H1 (cell line): ENCODE measurements at regions not wholly inside any gene's neighbourhood (a gene's known extent, or its start where the extent isn't known, plus 50 kb on each side); places are given as distances from the start of the nearest gene placed in this dataset.

Experiments
- CTCF ChIA-PET: fragments of 300-600 bp; sonication (Branson Sonifier 250); formaldehyde crosslinking; loops from one replicate; lab custom pipeline; 2021; ENCODE audit not compliant: partially characterized antibody; lab: Charles Lee
- POLR2A ChIA-PET: fragments of 300-600 bp; sonication (Branson Sonifier 250); formaldehyde crosslinking; loops from one replicate; lab custom pipeline; 2021; ENCODE audit warnings: inconsistent platforms; ENCODE audit not compliant: partially characterized antibody; lab: Charles Lee
- DNase-seq, 2 experiments: peaks; one replicate each; pipeline versions ENCODE4 v3.0.0 to v3.0.0-alpha.2; 2010 to 2022; ENCODE audit warnings: low spot score in 2 of 2, low read depth in 1 of 2, mixed read lengths in 1 of 2
- FAIRE-seq: peaks from 2 replicates; lab custom pipeline; 2011; peaks lifted over from hg19 to GRCh38; lab: Jason Lieb, UNC
- H2AFZ ChIP-seq: 2 replicates; pipeline ENCODE4 v1.8.1; 2012; ENCODE audit warnings: low read length, inconsistent platforms
- H2AK5ac ChIP-seq: 2 replicates; pipeline ENCODE4 v1.6.1; 2013; ENCODE audit warnings: low read depth, low read length
- H2BK120ac ChIP-seq: replicated peaks from 2 replicates; pipeline ENCODE3; 2013; ENCODE audit warnings: low read depth, low read length, inconsistent platforms
- H2BK12ac ChIP-seq: 2 replicates; pipeline ENCODE4 v1.6.1; 2013; ENCODE audit warnings: low read depth, low read length
- H2BK15ac ChIP-seq: 2 replicates; pipeline ENCODE4 v1.6.1; 2013; ENCODE audit warnings: low read length
- H2BK20ac ChIP-seq: 2 replicates; pipeline ENCODE4 v1.6.1; 2013; ENCODE audit warnings: low read length
- H2BK5ac ChIP-seq: 2 replicates; pipeline ENCODE4 v1.6.1; 2013; ENCODE audit warnings: low read depth, low read length
- H3K14ac ChIP-seq: 2 replicates; pipeline ENCODE4 v1.6.1; 2013; ENCODE audit warnings: inconsistent platforms; ENCODE audit not compliant: insufficient read length
- H3K18ac ChIP-seq: 2 replicates; pipeline ENCODE4 v1.6.1; 2013; ENCODE audit warnings: low read length; ENCODE audit errors: extremely low read depth
- H3K23ac ChIP-seq: 2 replicates; pipeline ENCODE4 v1.6.1; 2013; ENCODE audit warnings: inconsistent platforms; ENCODE audit not compliant: insufficient read length
- H3K23me2 ChIP-seq: 2 replicates; pipeline ENCODE4 v1.6.1; 2013; ENCODE audit warnings: low read depth, low read length
- H3K27ac ChIP-seq: 2 replicates; pipeline ENCODE4 v1.6.1; 2011; ENCODE audit warnings: low read depth, low read length, inconsistent platforms
- H3K27me3 ChIP-seq, 4 experiments: replicated peaks in 1 of 4; 1 replicate in 1 of 4; 2 replicates in 3 of 4; pipeline versions ENCODE4 v1.6.1 to v1.8.1; 2011 to 2013; ENCODE audit warnings: low read length in 3 of 4, mild to moderate bottlenecking in 3 of 4, inconsistent platforms in 2 of 4, mixed read lengths in 2 of 4, moderate library complexity in 1 of 4; ENCODE audit not compliant: control insufficient read depth in 3 of 4, insufficient read depth in 3 of 4; ENCODE audit errors: extremely low read depth in 1 of 4
- H3K36me3 ChIP-seq, 4 experiments: 2 replicates each; pipeline versions ENCODE4 v1.6.1 to v1.8.1; 2011 to 2013; ENCODE audit warnings: mild to moderate bottlenecking in 4 of 4, low read length in 3 of 4, moderate library complexity in 2 of 4, control low read depth in 1 of 4, inconsistent platforms in 1 of 4; ENCODE audit not compliant: insufficient read depth in 4 of 4, control insufficient read depth in 2 of 4
- H3K4ac ChIP-seq: replicated peaks from 2 replicates; pipeline ENCODE3; 2013; ENCODE audit warnings: low read length, low read depth, mixed read lengths, inconsistent platforms; ENCODE audit not compliant: insufficient read length
- H3K4me1 ChIP-seq, 4 experiments: replicated peaks in 1 of 4; 1 replicate in 1 of 4; 2 replicates in 3 of 4; pipeline versions ENCODE4 v1.6.1 to v1.8.1; 2011 to 2013; ENCODE audit warnings: low read length in 3 of 4, inconsistent platforms in 2 of 4, mixed read lengths in 1 of 4; ENCODE audit not compliant: insufficient read depth in 4 of 4, control insufficient read depth in 3 of 4
- H3K4me2 ChIP-seq, 2 experiments: 2 replicates each; pipeline versions ENCODE4 v1.6.1 to v1.8.1; 2011 to 2013; ENCODE audit warnings: low read depth in 2 of 2, low read length in 2 of 2, control low read depth in 1 of 2, inconsistent platforms in 1 of 2, mild to moderate bottlenecking in 1 of 2; ENCODE audit not compliant: insufficient read depth in 1 of 2
- H3K4me3 ChIP-seq, 4 experiments: fragments of 200-600, 300-600 bp in 1 of 4; sonication (generic), shearing (Covaris generic), sonication (Bioruptor Twin) in 1 of 4; 2 replicates each; pipeline versions ENCODE4 v1.5.1 to v1.8.1; 2011 to 2016; ENCODE audit warnings: low read length in 4 of 4, low read depth in 3 of 4, control low read depth in 2 of 4, inconsistent platforms in 2 of 4, mild to moderate bottlenecking in 2 of 4, mixed read lengths in 1 of 4, moderate library complexity in 1 of 4; ENCODE audit not compliant: insufficient read depth in 2 of 4; ENCODE audit errors: extremely low read depth in 1 of 4
- H3K56ac ChIP-seq: replicated peaks from 2 replicates; pipeline ENCODE3; 2013; ENCODE audit warnings: low read depth, mild to moderate bottlenecking, mixed read lengths, low read length, inconsistent platforms; ENCODE audit not compliant: insufficient read length
- H3K79me1 ChIP-seq: 2 replicates; pipeline ENCODE4 v1.6.1; 2013; ENCODE audit warnings: low read depth, low read length, control low read depth
- H3K79me2 ChIP-seq, 2 experiments: 2 replicates each; pipeline versions ENCODE4 v1.6.1 to v1.8.1; 2012 to 2013; ENCODE audit warnings: low read length in 2 of 2, mild to moderate bottlenecking in 2 of 2, inconsistent platforms in 1 of 2; ENCODE audit not compliant: insufficient read depth in 2 of 2, control insufficient read depth in 1 of 2
- H3K9ac ChIP-seq, 4 experiments: replicated peaks in 1 of 4; 1 replicate in 1 of 4; 2 replicates in 3 of 4; pipeline versions ENCODE4 v1.6.1 to v1.8.1; 2011 to 2013; ENCODE audit warnings: low read depth in 3 of 4, low read length in 3 of 4, control low read depth in 2 of 4, mild to moderate bottlenecking in 2 of 4, moderate library complexity in 2 of 4, inconsistent platforms in 1 of 4; ENCODE audit errors: extremely low read depth in 1 of 4
- H3K9me3 ChIP-seq, 2 experiments: 2 replicates each; pipeline versions ENCODE4 v1.6.1 to v1.8.1; 2012 to 2013; ENCODE audit warnings: mild to moderate bottlenecking in 2 of 2, moderate library complexity in 2 of 2, control low read depth in 1 of 2, inconsistent platforms in 1 of 2, low read depth in 1 of 2, low read length in 1 of 2, mixed read lengths in 1 of 2; ENCODE audit not compliant: insufficient read depth in 2 of 2
- H4K20me1 ChIP-seq, 2 experiments: replicated peaks in 1 of 2; 2 replicates each; pipeline versions ENCODE3 to v1.8.1; 2011 to 2013; ENCODE audit warnings: inconsistent platforms in 2 of 2, low read length in 2 of 2, mild to moderate bottlenecking in 1 of 2; ENCODE audit not compliant: insufficient read depth in 2 of 2, control insufficient read depth in 1 of 2
- H4K5ac ChIP-seq: 2 replicates; pipeline ENCODE4 v1.6.1; 2013; ENCODE audit warnings: low read length, low read depth, mixed read lengths, inconsistent platforms; ENCODE audit not compliant: insufficient read length
- H4K8ac ChIP-seq: 2 replicates; pipeline ENCODE4 v1.8.0; 2013; ENCODE audit warnings: mild to moderate bottlenecking, moderate library complexity, low read length, inconsistent platforms; ENCODE audit not compliant: insufficient read depth; ENCODE audit errors: extremely low read depth
- H4K91ac ChIP-seq: replicated peaks from 2 replicates; pipeline ENCODE3; 2013; ENCODE audit warnings: low read length, mixed read lengths, inconsistent platforms; ENCODE audit not compliant: insufficient read length
- RNF2 ChIP-seq: fragments of 200-900, 300-1000 bp; sonication (generic); IDR thresholded peaks from 2 replicates; pipeline ENCODE4 v1.7.1; 2016; ENCODE audit warnings: borderline replicate concordance, low read depth, mild to moderate bottlenecking, antibody characterized with exemption, low read length; ENCODE audit not compliant: poor library complexity, severe bottlenecking; ENCODE audit errors: missing control alignments
- WGBS, 2 experiments: shearing (Covaris generic) in 1 of 2; methylation state at CpG; one replicate each; pipeline versions ENCODE4 v1.1.6 to v1.1.7; 2013 to 2015; ENCODE audit warnings: low lambda C conversion rate in 2 of 2, mixed read lengths in 2 of 2, inconsistent platforms in 1 of 2, low coverage in 1 of 2, missing lambda C conversion rate in 1 of 2; ENCODE audit not compliant: insufficient replicate concordance in 2 of 2, insufficient coverage in 1 of 2, insufficient read length in 1 of 2; ENCODE audit errors: extremely low coverage in 1 of 2, missing lambda C conversion rate in 1 of 2; 5-methylcytosine and 5-hydroxymethylcytosine counted together

DNA sequence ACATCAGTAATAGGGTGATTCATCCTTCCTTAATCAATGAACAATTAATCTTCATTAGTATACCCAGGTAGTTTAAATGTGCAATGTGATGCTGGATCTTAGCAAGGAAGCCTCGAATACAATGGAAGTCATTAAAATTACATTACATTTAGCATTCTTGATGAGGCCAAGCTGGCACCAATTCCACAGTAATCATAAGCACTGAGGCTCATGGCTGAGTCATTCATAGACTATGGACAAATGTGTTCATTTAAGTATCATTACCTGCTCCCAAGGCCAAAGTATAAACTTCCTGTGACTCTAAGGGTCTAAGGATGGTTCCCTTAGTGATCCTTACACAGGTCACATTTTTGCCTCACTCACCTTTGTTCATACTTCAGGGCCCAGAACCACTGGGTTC lies 266.4 kb upstream of the CDIN1 start:
- DNase-seq (no peak), FAIRE-seq (no peak)
- Histone ChIP-seq H3K4me2 (no peak overlapping the region), H2AK5ac (no peak overlapping the region), H3K9me3 (no peaks in the 10 kb centered on the region), H2BK120ac (no peak overlapping the region), H3K79me1 (no peaks in the 10 kb centered on the region), H4K8ac (no peak overlapping the region), H3K79me2 (no peaks in the 10 kb centered on the region), H4K5ac (no peak overlapping the region), H2BK5ac (no peak overlapping the region), H2BK12ac (no peak overlapping the region), H3K27ac (no peak overlapping the region), H2BK15ac (no peak overlapping the region), H3K4me3 (no peak overlapping the region), H3K23me2 (no peaks in the 10 kb centered on the region), H3K18ac (no peak overlapping the region), H3K9ac (no peak overlapping the region), H2BK20ac (no peak overlapping the region), H3K36me3 (no peaks in the 10 kb centered on the region), H3K56ac (no peak overlapping the region), H4K20me1 (no peaks in the 10 kb centered on the region), H2AFZ (no peak overlapping the region), H3K14ac (no peak overlapping the region), H4K91ac (no peak overlapping the region), H3K27me3 (no peaks in the 10 kb centered on the region), H3K4me1 (no peaks in the 10 kb centered on the region), H3K4ac (no peak overlapping the region), H3K23ac (no peak overlapping the region)
- WGBS, 2 experiments, result 90% methylated on average over 1 of the region's 1 CpG; no CpG with 5 or more reads in 1 of the 2 experiments
- ChIA-PET POLR2A (no interaction called here), CTCF (no interaction called here)
- TF ChIP-seq RNF2, result no peak
